ENCODE measurements at regions not wholly inside any gene's neighbourhood (a gene's known extent, or its start where the extent isn't known, plus 50 kb on each side); places are given as distances from the start of the nearest gene placed in this dataset.

GRCh38 chr4:107192601-107193000, 156.5 kb upstream of the DKK2 start:
- no peak for DNase-seq (ENCODE audit: extremely low read depth in 1 of 2, low read depth in 1 of 2)

- no peak for DNase-seq (ENCODE audit: extremely low read depth in 1 of 2, low read depth in 1 of 2)
Measured at GRCh38 chr4:107187091-107187490, 151.0 kb upstream of the DKK2 start.

GRCh38 chr4:107183155-107183774, 147.2 kb upstream of the DKK2 start:
- no peak for DNase-seq (ENCODE audit: extremely low read depth in 1 of 2, low read depth in 1 of 2)

GRCh38 chr4:107182347-107182746, 146.2 kb upstream of the DKK2 start:
- no peak for DNase-seq (ENCODE audit: extremely low read depth in 1 of 2, low read depth in 1 of 2)

GRCh38 chr4:107166873-107167450, 130.8 kb upstream of the DKK2 start:
- no peak for DNase-seq (ENCODE audit: extremely low read depth in 1 of 2, low read depth in 1 of 2)

- DNase-seq (ENCODE audit: extremely low read depth in 1 of 2, low read depth in 1 of 2) = no peak
Measured at GRCh38 chr4:107166181-107166580, 130.1 kb upstream of the DKK2 start.

GRCh38 chr4:107164962-107165475, 128.9 kb upstream of the DKK2 start:
- no peak for DNase-seq (ENCODE audit: extremely low read depth in 1 of 2, low read depth in 1 of 2)

- no peak for DNase-seq (ENCODE audit: extremely low read depth in 1 of 2, low read depth in 1 of 2)
Measured at GRCh38 chr4:107156443-107156842, 120.3 kb upstream of the DKK2 start.

- no peak for DNase-seq (ENCODE audit: extremely low read depth in 1 of 2, low read depth in 1 of 2)
Measured at GRCh38 chr4:107155366-107155765, 119.3 kb upstream of the DKK2 start.

GRCh38 chr4:107153956-107154355, 117.8 kb upstream of the DKK2 start:
- DNase-seq (ENCODE audit: extremely low read depth in 1 of 2, low read depth in 1 of 2) = no peak

- no peak for DNase-seq (ENCODE audit: extremely low read depth in 1 of 2, low read depth in 1 of 2)
Measured at GRCh38 chr4:107153228-107153627, 117.1 kb upstream of the DKK2 start.

GRCh38 chr4:107151173-107151572, 115.1 kb upstream of the DKK2 start:
- no peak for DNase-seq (ENCODE audit: extremely low read depth in 1 of 2, low read depth in 1 of 2)

- DNase-seq (ENCODE audit: extremely low read depth in 1 of 2, low read depth in 1 of 2) = no peak
Measured at GRCh38 chr4:107148904-107149303, 112.8 kb upstream of the DKK2 start.

- DNase-seq (ENCODE audit: extremely low read depth in 1 of 2, low read depth in 1 of 2) = no peak
Measured at GRCh38 chr4:107147873-107148272, 111.8 kb upstream of the DKK2 start.

- no peak for DNase-seq (ENCODE audit: extremely low read depth in 1 of 2, low read depth in 1 of 2)
Measured at GRCh38 chr4:107138433-107138832, 102.3 kb upstream of the DKK2 start.

GRCh38 chr4:107133965-107134653, 98.0 kb upstream of the DKK2 start:
- DNase-seq (ENCODE audit: extremely low read depth in 1 of 2, low read depth in 1 of 2) = no peak

- DNase-seq (ENCODE audit: extremely low read depth in 1 of 2, low read depth in 1 of 2) = no peak
Measured at GRCh38 chr4:107131295-107131694, 95.2 kb upstream of the DKK2 start.

GRCh38 chr4:107130157-107130556, 94.0 kb upstream of the DKK2 start:
- no peak for DNase-seq (ENCODE audit: extremely low read depth in 1 of 2, low read depth in 1 of 2)

GRCh38 chr4:107129611-107130010, 93.5 kb upstream of the DKK2 start:
- no peak for DNase-seq (ENCODE audit: extremely low read depth in 1 of 2, low read depth in 1 of 2)

GRCh38 chr4:107129076-107129475, 93.0 kb upstream of the DKK2 start:
- no peak for DNase-seq (ENCODE audit: extremely low read depth in 1 of 2, low read depth in 1 of 2)

- DNase-seq (ENCODE audit: extremely low read depth in 1 of 2, low read depth in 1 of 2) = no peak
Measured at GRCh38 chr4:107128116-107128515, 92.0 kb upstream of the DKK2 start.

- DNase-seq (ENCODE audit: extremely low read depth in 1 of 2, low read depth in 1 of 2) = no peak
Measured at GRCh38 chr4:107125496-107125895, 89.4 kb upstream of the DKK2 start.

Measured in stimulated activated CD8-positive, alpha-beta memory T cell treated with anti-CD3 and anti-CD28 coated beads, Interleukin-7, amount 100 ng/mL, for 48 hours (primary cell).